H1 (cell line): ENCODE measurements at regions not wholly inside any gene's neighbourhood (a gene's known extent, or its start where the extent isn't known, plus 50 kb on each side); places are given as distances from the start of the nearest gene placed in this dataset.
"Not testable (repeated sequence)": the region's sequence is repeated elsewhere in the genome, so short reads cannot be mapped to it uniquely, and the experiment has no call there.

Experiments
- CTCF ChIA-PET: fragments of 300-600 bp; sonication (Branson Sonifier 250); formaldehyde crosslinking; loops from one replicate; lab custom pipeline; 2021; ENCODE audit not compliant: partially characterized antibody; lab: Charles Lee
- POLR2A ChIA-PET: fragments of 300-600 bp; sonication (Branson Sonifier 250); formaldehyde crosslinking; loops from one replicate; lab custom pipeline; 2021; ENCODE audit warnings: inconsistent platforms; ENCODE audit not compliant: partially characterized antibody; lab: Charles Lee
- DNase-seq, 2 experiments: peaks; one replicate each; pipeline versions ENCODE4 v3.0.0 to v3.0.0-alpha.2; 2010 to 2022; ENCODE audit warnings: low spot score in 2 of 2, low read depth in 1 of 2, mixed read lengths in 1 of 2
- FAIRE-seq: peaks from 2 replicates; lab custom pipeline; 2011; peaks lifted over from hg19 to GRCh38; lab: Jason Lieb, UNC
- H2AFZ ChIP-seq: 2 replicates; pipeline ENCODE4 v1.8.1; 2012; ENCODE audit warnings: low read length, inconsistent platforms
- H2AK5ac ChIP-seq: 2 replicates; pipeline ENCODE4 v1.6.1; 2013; ENCODE audit warnings: low read depth, low read length
- H2BK120ac ChIP-seq: replicated peaks from 2 replicates; pipeline ENCODE3; 2013; ENCODE audit warnings: low read depth, low read length, inconsistent platforms
- H2BK12ac ChIP-seq: 2 replicates; pipeline ENCODE4 v1.6.1; 2013; ENCODE audit warnings: low read depth, low read length
- H2BK15ac ChIP-seq: 2 replicates; pipeline ENCODE4 v1.6.1; 2013; ENCODE audit warnings: low read length
- H2BK20ac ChIP-seq: 2 replicates; pipeline ENCODE4 v1.6.1; 2013; ENCODE audit warnings: low read length
- H2BK5ac ChIP-seq: 2 replicates; pipeline ENCODE4 v1.6.1; 2013; ENCODE audit warnings: low read depth, low read length
- H3K14ac ChIP-seq: 2 replicates; pipeline ENCODE4 v1.6.1; 2013; ENCODE audit warnings: inconsistent platforms; ENCODE audit not compliant: insufficient read length
- H3K18ac ChIP-seq: 2 replicates; pipeline ENCODE4 v1.6.1; 2013; ENCODE audit warnings: low read length; ENCODE audit errors: extremely low read depth
- H3K23ac ChIP-seq: 2 replicates; pipeline ENCODE4 v1.6.1; 2013; ENCODE audit warnings: inconsistent platforms; ENCODE audit not compliant: insufficient read length
- H3K23me2 ChIP-seq: 2 replicates; pipeline ENCODE4 v1.6.1; 2013; ENCODE audit warnings: low read depth, low read length
- H3K27ac ChIP-seq: 2 replicates; pipeline ENCODE4 v1.6.1; 2011; ENCODE audit warnings: low read depth, low read length, inconsistent platforms
- H3K27me3 ChIP-seq, 4 experiments: replicated peaks in 1 of 4; 1 replicate in 1 of 4; 2 replicates in 3 of 4; pipeline versions ENCODE4 v1.6.1 to v1.8.1; 2011 to 2013; ENCODE audit warnings: low read length in 3 of 4, mild to moderate bottlenecking in 3 of 4, inconsistent platforms in 2 of 4, mixed read lengths in 2 of 4, moderate library complexity in 1 of 4; ENCODE audit not compliant: control insufficient read depth in 3 of 4, insufficient read depth in 3 of 4; ENCODE audit errors: extremely low read depth in 1 of 4
- H3K36me3 ChIP-seq, 4 experiments: 2 replicates each; pipeline versions ENCODE4 v1.6.1 to v1.8.1; 2011 to 2013; ENCODE audit warnings: mild to moderate bottlenecking in 4 of 4, low read length in 3 of 4, moderate library complexity in 2 of 4, control low read depth in 1 of 4, inconsistent platforms in 1 of 4; ENCODE audit not compliant: insufficient read depth in 4 of 4, control insufficient read depth in 2 of 4
- H3K4ac ChIP-seq: replicated peaks from 2 replicates; pipeline ENCODE3; 2013; ENCODE audit warnings: low read length, low read depth, mixed read lengths, inconsistent platforms; ENCODE audit not compliant: insufficient read length
- H3K4me1 ChIP-seq, 4 experiments: replicated peaks in 1 of 4; 1 replicate in 1 of 4; 2 replicates in 3 of 4; pipeline versions ENCODE4 v1.6.1 to v1.8.1; 2011 to 2013; ENCODE audit warnings: low read length in 3 of 4, inconsistent platforms in 2 of 4, mixed read lengths in 1 of 4; ENCODE audit not compliant: insufficient read depth in 4 of 4, control insufficient read depth in 3 of 4
- H3K4me2 ChIP-seq, 2 experiments: 2 replicates each; pipeline versions ENCODE4 v1.6.1 to v1.8.1; 2011 to 2013; ENCODE audit warnings: low read depth in 2 of 2, low read length in 2 of 2, control low read depth in 1 of 2, inconsistent platforms in 1 of 2, mild to moderate bottlenecking in 1 of 2; ENCODE audit not compliant: insufficient read depth in 1 of 2
- H3K4me3 ChIP-seq, 4 experiments: fragments of 200-600, 300-600 bp in 1 of 4; sonication (generic), shearing (Covaris generic), sonication (Bioruptor Twin) in 1 of 4; 2 replicates each; pipeline versions ENCODE4 v1.5.1 to v1.8.1; 2011 to 2016; ENCODE audit warnings: low read length in 4 of 4, low read depth in 3 of 4, control low read depth in 2 of 4, inconsistent platforms in 2 of 4, mild to moderate bottlenecking in 2 of 4, mixed read lengths in 1 of 4, moderate library complexity in 1 of 4; ENCODE audit not compliant: insufficient read depth in 2 of 4; ENCODE audit errors: extremely low read depth in 1 of 4
- H3K56ac ChIP-seq: replicated peaks from 2 replicates; pipeline ENCODE3; 2013; ENCODE audit warnings: low read depth, mild to moderate bottlenecking, mixed read lengths, low read length, inconsistent platforms; ENCODE audit not compliant: insufficient read length
- H3K79me1 ChIP-seq: 2 replicates; pipeline ENCODE4 v1.6.1; 2013; ENCODE audit warnings: low read depth, low read length, control low read depth
- H3K79me2 ChIP-seq, 2 experiments: 2 replicates each; pipeline versions ENCODE4 v1.6.1 to v1.8.1; 2012 to 2013; ENCODE audit warnings: low read length in 2 of 2, mild to moderate bottlenecking in 2 of 2, inconsistent platforms in 1 of 2; ENCODE audit not compliant: insufficient read depth in 2 of 2, control insufficient read depth in 1 of 2
- H3K9ac ChIP-seq, 4 experiments: replicated peaks in 1 of 4; 1 replicate in 1 of 4; 2 replicates in 3 of 4; pipeline versions ENCODE4 v1.6.1 to v1.8.1; 2011 to 2013; ENCODE audit warnings: low read depth in 3 of 4, low read length in 3 of 4, control low read depth in 2 of 4, mild to moderate bottlenecking in 2 of 4, moderate library complexity in 2 of 4, inconsistent platforms in 1 of 4; ENCODE audit errors: extremely low read depth in 1 of 4
- H3K9me3 ChIP-seq, 2 experiments: 2 replicates each; pipeline versions ENCODE4 v1.6.1 to v1.8.1; 2012 to 2013; ENCODE audit warnings: mild to moderate bottlenecking in 2 of 2, moderate library complexity in 2 of 2, control low read depth in 1 of 2, inconsistent platforms in 1 of 2, low read depth in 1 of 2, low read length in 1 of 2, mixed read lengths in 1 of 2; ENCODE audit not compliant: insufficient read depth in 2 of 2
- H4K20me1 ChIP-seq, 2 experiments: replicated peaks in 1 of 2; 2 replicates each; pipeline versions ENCODE3 to v1.8.1; 2011 to 2013; ENCODE audit warnings: inconsistent platforms in 2 of 2, low read length in 2 of 2, mild to moderate bottlenecking in 1 of 2; ENCODE audit not compliant: insufficient read depth in 2 of 2, control insufficient read depth in 1 of 2
- H4K5ac ChIP-seq: 2 replicates; pipeline ENCODE4 v1.6.1; 2013; ENCODE audit warnings: low read length, low read depth, mixed read lengths, inconsistent platforms; ENCODE audit not compliant: insufficient read length
- H4K8ac ChIP-seq: 2 replicates; pipeline ENCODE4 v1.8.0; 2013; ENCODE audit warnings: mild to moderate bottlenecking, moderate library complexity, low read length, inconsistent platforms; ENCODE audit not compliant: insufficient read depth; ENCODE audit errors: extremely low read depth
- H4K91ac ChIP-seq: replicated peaks from 2 replicates; pipeline ENCODE3; 2013; ENCODE audit warnings: low read length, mixed read lengths, inconsistent platforms; ENCODE audit not compliant: insufficient read length
- WGBS, 2 experiments: shearing (Covaris generic) in 1 of 2; methylation state at CpG; one replicate each; pipeline versions ENCODE4 v1.1.6 to v1.1.7; 2013 to 2015; ENCODE audit warnings: low lambda C conversion rate in 2 of 2, mixed read lengths in 2 of 2, inconsistent platforms in 1 of 2, low coverage in 1 of 2, missing lambda C conversion rate in 1 of 2; ENCODE audit not compliant: insufficient replicate concordance in 2 of 2, insufficient coverage in 1 of 2, insufficient read length in 1 of 2; ENCODE audit errors: extremely low coverage in 1 of 2, missing lambda C conversion rate in 1 of 2; 5-methylcytosine and 5-hydroxymethylcytosine counted together

DNA sequence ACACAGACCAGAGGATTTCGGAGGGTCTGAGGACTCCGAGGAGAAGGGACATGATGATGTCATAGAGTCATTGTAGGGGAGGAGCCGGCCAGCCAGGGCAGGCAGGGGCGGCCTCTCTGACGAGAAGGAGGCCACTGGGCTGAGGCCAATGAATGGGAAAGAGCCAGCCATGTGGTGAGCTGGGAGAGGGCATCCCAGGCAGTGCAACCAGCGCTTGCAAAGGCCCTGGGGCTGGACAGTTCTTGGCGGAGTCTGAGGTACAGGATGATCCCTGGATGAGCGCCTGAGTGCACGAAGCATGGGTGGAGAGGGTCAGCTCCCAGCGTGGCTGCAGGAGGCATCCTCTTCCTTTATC, 158.6 kb upstream of the FOXF1 start:
- H3K27ac ChIP-seq, POLR2A ChIA-PET, H3K9ac ChIP-seq, H3K4me2 ChIP-seq, H3K14ac ChIP-seq, H2BK5ac ChIP-seq, H3K4me1 ChIP-seq, H3K79me1 ChIP-seq, H3K23ac ChIP-seq, H3K27me3 ChIP-seq, H3K4me3 ChIP-seq, H2AFZ ChIP-seq, H4K91ac ChIP-seq, H2AK5ac ChIP-seq, H4K5ac ChIP-seq, H3K56ac ChIP-seq, FAIRE-seq, H3K79me2 ChIP-seq, H3K4ac ChIP-seq, DNase-seq, H4K8ac ChIP-seq, H2BK20ac ChIP-seq, H3K36me3 ChIP-seq, H2BK120ac ChIP-seq, H4K20me1 ChIP-seq, H3K9me3 ChIP-seq, H3K23me2 ChIP-seq: not testable (repeated sequence)
- H2BK12ac ChIP-seq, result 0 out of 2 replicates have a peak overlapping the region, but pooled peaks have one; percentile 75
- WGBS, 2 experiments, result 86% methylated on average over 10 of the region's 10 CpGs; no CpG with 5 or more reads in 1 of the 2 experiments
- H2BK15ac ChIP-seq, result peak overlapping the region; percentile 72; the same call in 1 of the 2 replicates
- CTCF ChIA-PET, result interaction anchor here (0.8 kb wide), 1 partner anchor 331 kb away, joined by 3 read pairs; no protein-coding TSS in a partner anchor
- peak overlapping the region; percentile 7; the same call in 1 of the 2 replicates for H3K18ac ChIP-seq
